HG03354 (cell line): ENCODE measurements at regions not wholly inside any gene's neighbourhood (a gene's known extent, or its start where the extent isn't known, plus 50 kb on each side); places are given as distances from the start of the nearest gene placed in this dataset.
A peak's percentile ranks its signal among the peaks of the same experiment; 100 is the strongest.

Experiments used
- ATAC-seq: cut with Tn5 transposase; IDR thresholded peaks from one replicate; pipeline ENCODE4 v1.9.1; 2021; ENCODE audit warnings: mild to moderate bottlenecking; ENCODE audit not compliant: unreplicated experiment, poor library complexity, severe bottlenecking

DNA sequence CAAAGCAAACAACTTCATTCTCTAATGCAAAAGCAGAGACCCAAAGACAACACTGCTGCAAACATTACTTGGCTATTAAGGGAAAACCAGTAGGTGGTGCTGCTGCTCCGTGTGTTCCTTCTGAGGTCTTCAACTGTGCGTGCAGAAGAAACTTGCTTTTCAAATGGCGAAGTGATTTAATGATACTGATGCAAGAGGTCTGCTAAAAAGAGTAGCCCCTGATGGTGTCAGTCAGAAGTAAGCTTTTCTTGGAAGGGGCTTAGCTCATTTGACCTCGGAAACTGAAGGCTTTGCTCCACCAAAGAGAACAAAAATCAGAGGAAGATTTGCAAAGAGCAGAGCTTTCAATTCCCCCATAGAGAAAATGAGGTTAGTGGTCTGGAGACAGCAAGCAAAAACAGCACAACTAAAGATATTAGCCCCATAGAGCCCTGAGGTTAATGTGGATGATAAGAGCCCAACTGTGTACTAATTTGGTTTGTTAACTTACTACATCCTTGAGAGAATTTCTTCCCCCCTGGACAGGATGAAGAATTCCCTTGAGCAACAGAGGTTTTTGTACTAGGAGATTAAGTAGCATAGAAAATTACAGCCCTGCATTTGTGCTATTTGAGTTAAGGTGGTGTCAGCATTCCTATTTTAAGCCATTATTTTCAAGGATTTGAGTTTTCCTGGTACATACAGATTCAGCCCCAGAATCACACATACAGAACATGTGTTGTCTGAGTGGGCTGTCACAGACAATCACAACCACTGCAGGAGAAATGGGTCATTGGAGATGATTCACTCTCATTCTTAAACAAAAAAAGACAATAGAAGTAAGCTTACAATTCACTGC is 153.2 kb upstream of the C9orf72 start:
- ATAC-seq: peak; percentile 88

DNA sequence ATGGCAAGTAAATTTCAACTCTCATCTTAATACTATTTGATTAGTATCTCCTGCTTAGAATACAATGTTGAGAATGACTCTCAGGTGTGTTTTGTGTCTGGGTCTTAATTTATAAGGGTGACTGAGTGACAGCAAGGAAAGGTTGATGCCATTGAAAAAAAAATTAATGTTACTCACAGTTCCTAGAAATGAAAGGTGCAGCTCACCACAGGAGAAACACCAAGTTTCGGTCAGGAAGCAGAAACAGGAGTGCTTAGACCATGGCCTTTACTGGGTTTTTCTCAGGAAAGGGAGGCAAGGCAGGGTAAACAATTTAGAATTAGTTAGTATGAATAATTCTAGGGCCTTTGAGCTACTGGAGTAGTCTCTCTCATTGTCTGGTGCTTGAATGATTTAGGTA is 159.2 kb upstream of the C9orf72 start:
- no peak for ATAC-seq

DNA sequence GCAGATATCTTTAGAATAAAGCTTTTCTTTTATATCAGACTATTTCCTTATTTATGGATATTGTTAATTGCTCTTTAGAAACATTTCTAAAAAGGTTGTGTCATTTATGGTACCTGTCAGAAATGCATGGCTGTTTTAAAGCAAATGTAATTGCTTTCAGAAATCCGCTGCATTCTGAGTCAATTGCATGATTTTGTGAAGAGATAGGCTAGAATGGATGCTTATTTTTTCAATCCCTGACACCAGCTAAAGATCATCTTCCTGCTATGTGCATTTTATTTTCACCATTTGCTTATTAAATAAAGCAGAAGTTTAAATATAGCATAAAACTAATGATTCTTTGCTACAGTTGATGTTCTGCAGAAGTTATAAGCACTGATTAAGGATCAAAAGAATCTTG is 170.2 kb upstream of the C9orf72 start:
- ATAC-seq: no peak

DNA sequence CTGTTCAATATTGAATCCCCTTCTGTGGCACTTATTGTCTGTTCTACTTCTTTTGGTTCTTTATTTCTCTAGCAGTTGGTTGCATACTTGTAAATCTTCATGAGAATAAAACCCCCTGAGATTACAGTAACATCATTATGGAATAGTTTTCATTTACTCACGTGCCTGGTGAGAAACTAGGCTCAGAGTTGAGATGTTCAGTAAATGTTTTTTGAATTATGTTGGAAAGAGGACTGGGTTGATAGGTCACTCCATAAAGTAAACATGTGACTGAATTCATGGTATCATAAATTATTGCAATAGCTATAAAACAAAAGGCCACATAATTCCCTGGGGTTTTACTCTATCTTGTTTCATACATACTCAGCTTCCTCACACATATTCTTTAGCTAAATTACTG is 174.2 kb upstream of the C9orf72 start:
- ATAC-seq: no peak

DNA sequence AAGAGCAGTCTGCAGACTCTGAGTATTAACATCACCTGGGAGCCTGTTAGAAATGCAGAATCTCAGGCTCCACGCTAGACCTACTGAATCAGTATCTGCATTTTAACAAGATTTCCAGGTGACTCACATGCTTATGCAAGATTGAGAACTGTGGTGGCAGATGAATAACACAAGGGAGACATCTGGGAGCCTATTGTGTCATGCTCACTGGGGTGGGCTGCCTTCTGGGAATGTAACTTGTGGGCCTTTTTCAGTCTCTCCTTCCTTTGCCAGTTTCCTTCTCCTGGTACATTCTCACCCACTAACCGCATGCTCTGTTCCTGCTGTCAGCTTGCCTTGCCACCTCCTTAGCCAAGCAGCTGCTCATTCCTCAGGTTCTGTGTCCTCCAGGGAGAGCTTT is 176.6 kb upstream of the C9orf72 start:
- ATAC-seq: no peak

DNA sequence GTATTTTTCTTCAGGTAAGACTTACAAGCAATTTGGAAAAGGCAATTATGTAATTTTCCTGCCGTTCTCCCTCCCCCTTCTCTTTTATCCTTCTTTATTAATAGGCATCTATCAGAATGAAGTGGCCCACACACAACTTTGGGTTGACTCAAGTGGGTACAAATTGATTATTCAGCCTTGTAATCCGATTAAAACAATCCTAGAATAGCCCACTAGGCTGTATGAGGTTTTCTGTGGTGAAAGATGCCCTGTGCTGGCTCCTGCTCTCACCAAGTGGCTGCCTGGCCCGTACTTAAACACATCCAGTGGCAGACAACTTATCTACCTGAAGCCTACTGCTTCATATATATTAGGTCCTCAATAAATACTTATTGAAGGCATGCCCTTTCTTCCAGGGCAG is 177.3 kb upstream of the C9orf72 start:
- ATAC-seq: no peak

DNA sequence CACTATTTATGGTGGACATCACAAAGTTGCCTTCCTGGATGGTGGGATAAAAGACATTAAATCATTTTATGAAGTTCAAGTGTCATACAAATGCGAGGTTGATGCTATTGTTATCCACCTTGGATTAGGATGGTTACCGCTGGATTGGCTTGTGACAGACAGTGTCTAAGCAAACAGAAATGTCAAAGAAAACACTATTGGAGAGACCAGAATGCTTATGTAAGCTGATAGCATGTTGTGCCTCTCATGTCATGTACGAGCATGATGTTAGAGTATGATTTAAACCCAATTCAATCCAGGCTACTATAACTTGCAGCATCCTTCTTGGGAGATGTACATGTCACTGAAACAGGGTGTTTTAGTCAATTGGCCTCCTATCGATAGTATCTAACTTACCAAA is 178.8 kb upstream of the C9orf72 start:
- no peak for ATAC-seq

DNA sequence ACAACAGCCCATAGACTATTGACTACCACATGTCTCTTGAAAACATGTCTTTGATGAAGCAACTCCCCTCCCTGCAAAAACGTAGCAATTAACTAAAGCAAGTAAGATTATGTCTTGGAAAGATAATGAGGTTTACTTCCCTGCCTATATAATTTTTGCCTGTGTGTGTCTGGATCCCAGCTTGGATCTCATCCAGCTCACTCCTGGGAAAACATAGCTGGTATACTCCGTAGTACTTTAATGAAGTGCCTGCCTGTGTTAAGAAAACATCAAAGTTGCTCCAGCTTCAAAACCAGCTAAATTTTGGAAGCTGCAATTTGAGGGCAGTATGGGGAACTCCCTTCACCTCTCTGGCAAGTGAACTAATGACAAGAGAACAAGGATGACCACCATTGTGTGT is 182.6 kb upstream of the C9orf72 start:
- ATAC-seq: no peak

DNA sequence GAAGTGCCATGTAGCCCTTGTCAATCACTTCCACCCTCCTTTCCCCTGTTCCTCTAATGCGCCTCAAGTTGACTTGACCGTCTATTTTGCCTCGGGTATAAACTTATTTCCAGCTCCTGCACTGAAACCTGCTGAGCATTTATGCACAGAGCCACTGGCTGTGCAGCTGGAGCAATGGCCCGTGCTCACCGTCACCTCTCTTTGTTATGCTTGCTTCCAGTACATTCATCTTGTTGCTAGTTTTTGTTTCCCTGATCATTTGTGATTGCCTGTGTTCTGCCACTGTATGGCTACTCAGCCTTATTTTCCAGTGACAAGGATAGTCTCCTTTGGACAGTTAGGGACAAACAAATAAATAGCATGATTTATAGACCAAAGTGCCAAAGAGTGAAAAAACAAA is 183.1 kb upstream of the C9orf72 start:
- no peak for ATAC-seq

DNA sequence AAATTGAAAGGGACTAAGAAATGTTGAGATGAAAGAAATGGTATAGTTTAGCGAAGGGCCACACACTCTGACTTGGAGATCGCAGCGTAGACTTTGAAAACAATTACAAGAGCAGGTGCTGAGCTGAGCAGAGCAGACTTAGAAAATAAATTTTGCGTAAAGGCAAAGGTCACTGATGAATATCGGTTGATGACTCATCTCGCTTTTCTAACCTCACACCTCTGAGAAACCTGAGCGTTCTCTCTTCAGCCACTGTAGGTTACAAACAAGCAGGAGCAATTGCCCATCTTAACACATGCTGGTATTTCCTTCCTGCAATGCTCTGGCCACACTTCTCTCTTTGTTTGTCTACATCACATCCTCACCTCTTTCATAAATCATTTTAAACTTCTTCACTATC is 190.6 kb upstream of the C9orf72 start:
- ATAC-seq: no peak

DNA sequence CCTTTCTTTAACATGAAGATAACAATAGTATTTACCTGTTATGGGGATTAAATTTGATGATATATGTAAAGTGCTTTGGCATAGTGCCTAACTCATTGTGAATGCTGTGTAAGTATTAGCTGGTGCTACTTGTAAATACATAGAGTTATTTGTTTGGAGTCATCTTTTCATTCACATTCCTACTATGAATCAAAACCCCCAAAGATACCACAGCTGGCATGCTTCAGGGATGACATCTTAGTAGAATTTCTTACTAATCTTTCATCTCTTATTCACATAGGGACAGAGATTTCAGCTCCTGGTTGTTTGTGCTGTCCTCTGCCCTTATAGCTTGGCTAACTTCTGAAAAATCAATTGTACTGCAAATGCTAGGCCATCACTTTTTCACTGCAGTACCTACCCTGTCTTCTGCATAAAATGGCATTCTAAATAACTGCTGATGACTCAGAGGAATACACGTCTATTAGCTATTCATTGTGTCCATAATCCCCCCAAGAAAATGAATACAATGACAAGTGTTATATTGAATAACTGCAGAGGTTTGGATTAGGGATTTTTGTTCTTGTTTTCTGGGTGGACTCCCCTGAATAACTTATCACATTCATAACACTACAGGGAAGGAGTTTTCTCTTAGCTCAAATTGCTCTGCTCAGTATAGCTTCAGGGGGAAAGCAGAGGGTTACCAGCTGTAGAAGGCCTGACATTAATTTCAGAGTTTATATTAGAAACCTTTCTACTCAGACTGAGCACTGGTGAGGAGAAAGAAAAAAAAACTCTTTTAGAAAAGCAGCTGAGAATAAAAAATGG is 192.2 kb upstream of the C9orf72 start:
- no peak for ATAC-seq

DNA sequence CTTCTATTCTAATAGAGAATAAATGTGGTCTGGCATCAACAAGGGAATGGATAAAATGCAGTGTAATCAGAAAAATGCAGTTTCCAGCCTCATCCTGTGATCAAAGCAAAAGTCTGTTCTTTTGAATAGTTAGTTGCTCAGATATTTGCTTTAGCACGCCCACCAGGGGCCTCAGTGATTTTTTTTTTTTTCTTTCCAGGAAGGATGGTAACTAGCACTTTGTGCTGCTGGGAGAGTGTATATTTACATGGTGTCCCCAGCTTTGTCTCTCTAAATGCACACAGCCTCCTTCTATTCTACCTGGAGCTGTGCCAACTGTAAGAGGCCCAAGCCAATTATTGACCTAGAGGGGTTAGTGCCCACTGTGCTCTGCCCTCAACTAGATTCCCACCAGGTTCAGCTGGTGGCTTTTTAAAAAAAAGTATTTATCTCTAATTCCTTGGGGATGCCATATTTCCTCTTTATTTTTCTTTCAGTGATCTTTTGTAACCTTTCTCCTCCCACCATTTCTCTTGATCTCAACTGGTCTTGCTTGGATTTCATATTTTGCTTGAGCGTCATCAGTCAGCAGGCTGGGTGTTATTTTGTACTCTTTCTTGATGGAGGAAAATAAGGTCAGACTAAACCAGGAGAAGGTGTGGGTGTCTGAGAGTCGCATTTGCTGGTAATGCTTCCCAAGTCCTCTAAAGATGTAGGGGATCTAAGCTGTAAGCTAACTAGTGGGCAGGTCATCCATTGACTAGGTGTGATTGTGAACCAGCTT is 193.0 kb upstream of the C9orf72 start:
- no peak for ATAC-seq

DNA sequence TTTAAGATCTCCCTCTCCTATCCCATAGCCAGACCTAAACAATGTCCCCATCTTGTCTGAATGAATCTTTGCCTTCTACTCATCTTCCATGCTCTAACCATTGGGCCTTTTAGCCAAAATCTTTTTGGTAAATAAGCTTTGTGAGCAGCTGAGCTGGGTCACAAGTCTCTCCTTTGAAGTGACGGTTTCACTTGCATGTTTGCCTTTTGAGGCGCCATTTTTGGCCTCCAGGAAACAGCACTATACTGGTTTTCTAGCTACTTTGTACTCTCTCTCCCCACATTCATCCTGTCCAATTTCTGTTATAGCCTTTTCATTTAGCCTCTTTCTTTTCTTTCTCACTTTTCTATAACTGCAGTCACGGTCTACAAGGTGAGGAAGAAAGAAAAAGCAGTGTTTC is 195.5 kb upstream of the C9orf72 start:
- no peak for ATAC-seq

DNA sequence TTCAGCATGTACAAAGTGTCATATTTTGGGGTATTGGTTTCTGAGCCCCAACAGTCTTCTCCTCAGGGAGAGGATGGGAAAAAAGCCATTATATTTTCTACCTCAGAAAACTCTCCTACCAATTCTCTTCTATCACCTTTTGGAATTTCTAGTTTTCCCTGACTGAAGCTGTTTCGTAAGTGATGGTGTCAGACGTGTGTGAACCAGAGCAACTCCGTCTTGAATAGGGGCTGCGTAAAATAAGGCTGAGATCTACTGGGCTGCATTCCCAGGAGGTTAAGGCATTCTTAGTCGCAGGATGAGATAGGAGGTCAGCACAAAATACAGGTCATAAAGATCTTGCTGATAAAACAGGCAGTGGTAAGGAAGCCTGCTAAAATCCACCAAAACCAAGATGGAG is 197.3 kb upstream of the C9orf72 start:
- ATAC-seq: no peak

DNA sequence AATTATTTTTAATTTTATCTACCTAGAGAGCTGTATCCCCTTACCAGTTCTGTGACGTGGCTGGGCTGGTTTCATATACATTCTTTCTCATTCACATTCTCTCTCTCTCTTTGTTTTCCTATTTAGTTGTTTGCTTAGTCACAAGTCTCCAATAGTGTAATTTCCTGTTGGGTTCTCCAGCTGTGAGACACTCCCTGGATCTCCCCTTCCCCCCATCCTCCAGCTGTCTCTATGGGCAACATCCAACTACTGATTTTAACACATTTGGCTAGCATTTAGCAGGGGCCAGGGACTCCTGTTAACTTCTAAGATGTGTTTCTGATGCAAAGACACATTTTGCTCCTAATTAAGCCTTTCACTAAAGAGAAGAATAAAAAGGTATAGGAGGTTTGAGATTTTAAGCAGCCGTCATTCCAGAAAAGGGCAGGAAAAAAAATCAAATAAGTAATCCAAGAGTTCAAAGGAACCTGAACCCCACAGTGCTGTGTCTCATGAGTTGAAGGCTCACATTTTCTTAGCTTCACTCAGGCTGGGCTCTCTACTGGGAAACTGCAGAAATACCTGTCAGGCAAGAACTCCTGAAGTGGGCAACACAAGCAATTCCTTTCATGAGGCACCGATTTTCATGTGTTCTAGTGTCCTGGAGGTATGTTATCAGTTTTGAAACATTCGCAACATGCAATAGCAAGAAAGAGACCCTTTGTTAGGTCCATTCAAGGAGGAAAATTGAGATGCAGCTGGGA is 198.7 kb upstream of the C9orf72 start:
- ATAC-seq: no peak

DNA sequence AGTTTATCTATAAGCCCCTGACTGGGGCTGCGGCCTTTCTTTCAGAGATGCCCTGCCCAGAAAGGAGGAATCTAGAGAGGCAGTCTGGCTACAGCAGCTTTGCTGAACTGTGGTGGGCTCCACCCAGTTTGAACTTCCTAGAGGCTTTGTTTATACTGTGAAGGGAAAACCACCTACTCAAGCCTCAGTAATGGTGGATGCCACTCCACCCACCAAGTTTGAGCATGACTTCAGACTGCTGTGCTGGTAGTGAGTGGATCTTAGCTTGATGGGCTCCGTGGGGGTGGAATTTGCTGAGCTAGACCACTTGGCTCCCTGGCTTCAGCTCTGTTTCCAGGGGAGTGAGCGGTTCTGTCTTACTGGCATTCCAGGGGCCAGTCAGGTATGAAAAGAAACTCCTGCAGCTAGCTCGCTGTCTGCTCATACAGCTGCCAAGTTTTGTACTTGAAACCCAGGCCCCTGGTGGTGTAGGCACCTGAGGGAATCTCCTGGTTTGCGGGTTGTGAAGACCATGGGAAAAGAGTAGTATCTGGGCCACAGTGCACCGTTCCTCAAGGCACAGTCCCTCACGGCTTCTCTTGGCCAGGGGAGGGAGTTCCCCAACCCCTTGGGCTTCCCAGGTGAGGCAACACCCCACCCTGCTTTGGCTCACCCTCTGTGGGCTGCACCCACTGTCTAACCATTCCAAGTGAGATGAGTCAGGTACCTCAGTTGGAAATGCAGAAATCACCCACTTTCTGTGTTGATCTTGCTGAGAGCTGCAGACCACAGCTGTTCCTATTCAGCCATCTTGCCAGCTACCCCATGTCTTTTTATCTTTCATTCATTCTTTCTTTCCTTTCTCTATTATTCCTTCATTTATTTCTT is 211.8 kb upstream of the C9orf72 start:
- peak; percentile 59 for ATAC-seq

DNA sequence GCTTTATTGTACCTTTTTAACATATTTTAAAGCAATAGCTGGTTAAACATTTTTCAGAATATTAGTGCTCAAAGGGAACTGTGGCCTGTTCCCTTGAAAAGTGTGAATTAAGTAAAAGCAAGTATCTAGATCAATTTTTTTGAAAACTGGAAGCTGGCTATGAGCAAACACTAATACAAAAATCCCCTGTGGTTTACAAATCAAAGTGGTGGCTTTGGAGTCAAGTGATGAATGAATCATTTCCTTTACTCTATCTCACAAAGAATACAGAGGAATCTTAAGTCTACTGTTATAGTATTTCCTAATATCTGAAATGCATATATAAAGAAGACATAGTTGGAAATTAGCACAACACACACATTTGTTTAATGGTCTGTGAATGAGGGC is 212.4 kb upstream of the C9orf72 start:
- ATAC-seq: peak; percentile 88

DNA sequence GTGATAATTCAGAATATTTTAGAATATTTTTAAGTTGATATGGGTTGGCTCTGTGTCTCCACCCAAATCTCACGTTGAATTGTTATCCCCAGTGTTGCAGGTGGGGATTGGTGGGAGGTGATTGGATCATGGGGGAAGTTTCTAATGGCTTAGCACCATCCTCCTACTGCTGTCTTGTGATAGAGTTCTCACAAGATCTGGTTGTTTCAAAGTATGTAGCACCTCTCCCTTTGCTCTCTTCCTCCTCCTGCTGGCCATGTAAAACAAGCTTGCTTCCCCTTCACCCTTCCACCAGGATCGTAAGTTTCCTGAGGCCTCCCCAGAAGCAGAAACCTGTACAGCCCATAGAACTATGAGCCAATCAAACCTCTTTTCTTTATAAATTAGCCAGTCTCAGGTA is 214.6 kb upstream of the C9orf72 start:
- ATAC-seq: no peak

DNA sequence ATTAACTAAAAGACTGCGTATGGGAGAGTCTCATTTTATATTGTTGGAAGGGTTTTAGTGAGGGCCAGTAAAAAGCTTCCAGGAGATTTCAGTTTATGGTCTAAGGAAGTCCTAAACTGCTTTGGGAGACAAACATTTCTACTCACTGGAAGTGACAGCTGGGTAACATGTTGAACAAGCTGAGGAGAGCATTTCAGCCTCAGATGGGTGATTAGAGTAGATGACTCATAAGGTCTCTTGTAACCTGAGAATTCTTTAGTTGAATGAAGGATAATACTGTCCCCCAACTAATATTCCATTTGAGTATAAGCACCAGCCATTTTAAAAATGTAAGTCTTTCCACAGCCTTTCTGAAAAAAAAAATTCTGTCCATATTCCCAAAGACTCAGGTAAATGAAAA is 218.0 kb upstream of the C9orf72 start:
- peak; percentile 48 for ATAC-seq
